SKM-1 (cell line): ENCODE measurements at regions not wholly inside any gene's neighbourhood (a gene's known extent, or its start where the extent isn't known, plus 50 kb on each side); places are given as distances from the start of the nearest gene placed in this dataset.

Experiments
- DNase-seq: peaks from one replicate; lab custom pipeline; 2025; ENCODE audit not compliant: unreplicated experiment; lab: John Stamatoyannopoulos, UW

DNA sequence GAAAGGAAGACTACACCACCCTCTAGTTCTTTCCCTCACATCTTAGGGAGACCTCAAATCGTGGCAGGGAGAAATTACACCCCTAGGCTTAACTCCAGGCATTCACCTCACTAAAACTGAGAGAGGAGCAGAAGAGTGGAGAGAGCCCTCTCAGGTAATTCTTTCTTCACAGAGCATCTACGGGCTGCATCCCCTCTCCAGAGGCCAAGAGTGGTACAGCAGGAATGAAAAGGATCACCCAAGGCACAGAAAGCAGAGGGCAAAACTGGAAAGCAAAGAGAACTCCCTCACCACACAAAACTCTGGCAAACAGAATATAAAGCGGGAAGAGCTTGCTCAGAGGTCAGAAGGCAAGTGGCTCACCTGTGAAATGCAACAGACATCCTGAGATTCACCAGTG is 661.2 kb downstream of the TBC1D4 start:
- no peak for DNase-seq

DNA sequence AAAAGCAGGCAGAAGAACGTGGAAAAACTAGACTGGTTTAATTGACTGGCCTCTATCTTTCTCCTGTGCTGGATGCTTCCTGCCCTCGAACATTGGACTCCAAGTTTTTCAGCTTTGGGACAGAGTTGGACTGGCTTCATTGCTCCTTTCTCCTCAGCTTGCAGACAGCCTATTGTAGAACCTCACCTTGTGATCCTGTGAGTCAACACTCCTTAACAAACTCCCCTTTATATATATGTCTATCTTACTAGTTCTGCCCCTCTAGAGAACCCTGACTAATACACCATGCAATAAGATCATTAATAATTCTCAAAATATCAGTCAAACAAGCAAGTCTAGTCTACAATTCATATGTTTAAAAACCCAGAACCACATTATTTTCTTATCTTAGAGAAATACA is 662.4 kb downstream of the TBC1D4 start:
- DNase-seq: no peak

DNA sequence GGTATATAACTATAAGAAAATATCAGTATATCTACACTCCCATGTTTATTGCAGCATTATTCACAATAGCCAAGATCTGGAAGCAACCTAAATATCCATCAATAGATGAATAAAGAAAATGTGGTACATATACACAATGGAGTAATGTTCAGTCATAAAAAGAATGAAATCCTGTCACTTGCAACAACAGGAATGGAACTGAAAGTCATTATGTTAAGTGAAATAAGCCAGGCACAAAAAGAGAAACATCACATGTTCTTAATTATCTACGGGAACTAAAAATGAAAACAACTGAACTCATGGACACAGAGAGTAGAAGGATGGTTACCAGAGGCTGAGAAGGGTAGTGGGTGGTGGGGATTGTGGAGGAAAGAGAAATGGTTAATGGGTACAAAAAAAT is 665.2 kb downstream of the TBC1D4 start:
- DNase-seq: no peak

DNA sequence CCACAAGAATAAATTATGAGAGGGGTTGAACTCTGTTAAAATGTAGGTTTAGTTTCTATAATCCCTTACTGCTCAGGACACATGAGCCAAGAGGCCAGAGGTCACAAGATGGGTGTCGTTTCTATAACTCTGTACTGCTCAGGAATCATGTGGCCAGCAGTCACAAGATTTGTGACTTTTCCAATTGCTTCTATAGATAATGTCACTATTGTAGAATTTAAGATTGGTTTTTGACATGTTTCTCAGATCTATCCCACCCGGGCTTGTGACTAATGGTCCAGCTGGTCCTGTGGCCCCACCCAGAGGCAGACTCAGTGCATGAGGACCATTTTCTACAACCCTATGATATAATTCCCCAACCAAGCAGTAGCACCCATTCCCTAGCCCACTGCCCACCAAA is 662.0 kb upstream of the KLF12 start:
- no peak for DNase-seq

DNA sequence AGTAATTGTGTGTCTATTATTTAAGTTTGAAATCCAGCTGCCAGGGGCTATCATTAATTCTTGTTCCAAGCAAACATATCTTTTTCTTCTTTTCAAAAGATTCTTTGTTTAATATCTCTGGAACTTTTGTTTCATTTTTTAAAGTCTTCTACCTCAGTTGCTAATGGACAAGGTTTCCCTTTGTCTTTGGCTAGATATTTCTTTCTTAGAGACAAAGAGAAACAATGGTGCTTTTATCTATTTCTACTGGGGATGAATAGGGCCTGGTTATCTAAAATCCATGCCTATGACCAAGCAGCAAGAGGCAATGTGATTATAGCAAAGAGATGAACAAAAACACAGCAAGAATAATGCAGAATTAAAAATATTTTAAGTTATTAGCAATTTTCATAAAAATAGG is 661.3 kb upstream of the KLF12 start:
- DNase-seq: no peak

DNA sequence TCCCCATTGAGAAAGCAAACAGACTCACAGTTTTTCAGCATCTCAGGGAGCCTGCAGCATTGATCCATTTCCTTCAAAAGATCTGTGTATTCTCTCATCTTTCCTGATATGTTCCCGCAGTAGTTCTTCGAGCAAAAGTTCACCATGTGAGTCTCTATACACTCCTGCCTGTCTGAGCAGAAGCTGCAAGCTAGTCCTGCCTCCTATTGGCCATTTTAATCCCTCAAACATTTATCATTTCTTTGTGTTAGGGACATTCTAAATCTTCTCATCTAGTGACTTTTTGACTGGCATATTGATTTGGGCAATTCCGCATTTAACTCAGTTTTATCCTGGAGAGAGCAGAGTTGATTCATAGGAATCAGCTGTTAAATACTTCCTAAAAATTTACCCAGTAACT is 660.4 kb upstream of the KLF12 start:
- no peak for DNase-seq

DNA sequence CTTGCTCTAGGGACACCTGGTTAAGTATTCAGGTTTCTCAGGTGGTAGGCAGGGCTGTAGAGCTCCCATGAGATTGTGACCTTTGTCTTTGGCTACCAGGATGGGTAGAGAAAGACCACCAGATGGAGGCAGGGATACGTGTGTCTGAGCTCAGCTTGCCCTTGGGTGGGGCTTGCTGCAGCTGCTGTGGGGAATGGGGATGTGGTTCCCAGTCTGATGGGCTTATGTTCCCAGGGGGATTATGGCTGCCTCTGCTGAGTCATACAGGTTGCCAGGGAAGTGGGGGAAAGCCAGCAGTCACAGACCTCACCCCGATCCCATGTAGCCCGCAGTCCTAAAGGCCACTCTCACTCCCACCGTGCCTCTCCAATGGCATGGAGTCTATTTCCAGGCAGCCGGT is 659.9 kb upstream of the KLF12 start:
- no peak for DNase-seq

DNA sequence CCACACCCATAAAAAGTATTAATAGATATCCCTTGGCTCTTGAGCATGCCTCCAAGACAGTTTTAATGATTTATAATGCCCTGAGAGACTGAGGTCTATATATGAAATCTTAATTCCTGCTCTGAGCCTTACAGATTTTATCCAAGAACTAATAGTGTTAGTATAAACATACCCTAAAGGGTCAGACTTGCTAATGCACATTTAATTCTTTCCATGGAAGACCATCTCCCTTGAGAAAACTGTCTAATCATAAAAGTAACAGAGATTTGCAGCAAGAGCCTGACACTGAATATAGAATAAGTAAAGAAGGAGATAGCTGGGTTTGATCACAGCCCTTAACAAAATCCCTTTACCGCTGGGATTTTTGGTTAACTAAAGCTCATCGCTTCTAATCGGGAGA is 650.8 kb upstream of the KLF12 start:
- no peak for DNase-seq

DNA sequence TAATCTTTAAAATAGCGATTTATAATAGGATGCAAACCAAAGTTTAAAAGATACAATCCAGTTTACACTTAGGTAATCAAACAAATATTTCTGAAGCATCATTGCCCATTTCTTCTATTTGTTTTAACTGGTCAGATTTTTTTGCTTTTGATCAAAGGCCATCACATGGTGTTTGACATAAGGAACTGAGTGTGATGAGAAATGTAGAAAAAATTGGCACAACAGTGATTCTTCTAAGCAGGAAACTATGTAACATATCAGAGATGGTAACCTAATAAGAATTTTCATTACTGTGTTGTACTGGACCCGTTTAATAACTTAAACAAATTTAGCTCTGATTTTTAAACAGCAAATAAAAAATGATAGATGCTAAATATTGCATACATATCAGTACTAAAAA is 644.7 kb upstream of the KLF12 start:
- no peak for DNase-seq

DNA sequence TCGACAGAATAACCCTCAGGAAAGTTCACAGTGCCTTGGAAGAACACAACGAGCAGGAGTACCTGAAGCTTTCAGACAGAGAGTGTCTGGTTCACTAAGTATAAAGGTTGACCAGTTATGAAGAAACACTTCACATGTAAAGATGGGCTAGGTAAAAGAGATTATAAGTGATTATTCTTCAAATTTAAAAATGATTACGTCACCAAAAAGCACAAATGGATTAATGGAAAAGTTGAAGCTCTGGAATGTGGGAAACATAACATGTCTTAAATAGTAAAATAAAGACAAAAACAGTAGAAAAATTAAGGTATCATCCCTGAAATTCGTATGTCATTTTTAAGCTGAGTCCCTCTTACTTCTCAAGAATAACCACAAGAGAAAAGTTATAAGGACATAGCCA is 643.9 kb upstream of the KLF12 start:
- DNase-seq: no peak

DNA sequence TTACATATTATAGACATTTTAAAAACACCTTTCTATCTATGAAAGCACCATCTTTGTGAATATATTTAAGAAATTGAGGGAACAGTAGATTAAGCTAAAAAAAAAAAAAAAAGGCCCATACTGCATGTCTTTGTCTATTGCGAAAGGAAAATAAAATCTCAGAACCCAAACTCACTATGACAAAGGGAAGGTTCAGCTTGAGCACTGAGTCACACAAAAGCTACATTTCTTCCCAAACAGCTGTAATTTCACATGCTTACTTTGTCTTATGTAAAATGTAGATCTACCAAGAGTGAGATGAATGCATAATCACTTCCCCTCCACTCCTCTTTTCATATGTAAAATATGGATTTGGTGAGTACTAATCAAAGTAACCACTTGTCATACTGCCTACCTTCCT is 640.1 kb upstream of the KLF12 start:
- no peak for DNase-seq

DNA sequence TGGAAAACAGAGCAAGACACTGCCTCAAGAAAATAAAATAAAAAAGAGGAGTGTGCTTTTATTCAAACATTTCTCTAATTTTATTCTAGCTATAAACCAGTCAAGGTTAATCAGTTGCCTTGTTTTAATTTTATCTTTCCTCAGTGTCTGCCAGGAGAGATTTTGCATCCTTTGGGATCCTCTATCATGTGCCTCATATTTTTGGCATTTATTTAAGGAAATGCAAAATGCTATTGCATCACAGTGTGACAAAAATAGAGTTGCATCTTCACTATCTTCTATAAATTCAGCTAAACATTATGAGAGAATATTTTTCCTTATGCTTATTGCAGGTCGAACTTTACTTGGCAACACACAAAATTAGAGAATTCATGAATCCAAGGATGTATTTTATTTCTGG is 639.0 kb upstream of the KLF12 start:
- DNase-seq: no peak

DNA sequence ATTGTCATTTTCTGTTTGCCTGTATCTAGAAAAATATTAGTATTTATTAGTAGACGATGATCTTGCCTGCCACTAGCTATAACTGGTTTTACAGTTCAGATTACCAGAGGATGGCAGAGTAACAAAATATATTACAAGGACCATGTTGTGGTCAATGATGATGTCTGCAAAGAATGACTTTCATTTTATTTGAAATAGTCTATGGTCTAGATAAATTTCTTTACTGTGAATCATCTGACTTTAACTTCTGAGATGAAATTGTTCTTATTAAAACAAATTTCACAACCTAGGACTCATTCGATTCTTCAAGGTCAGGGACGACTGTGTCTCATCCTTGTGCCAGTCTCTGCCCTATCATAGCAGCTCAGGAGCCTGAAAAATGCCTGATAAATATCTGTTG is 637.8 kb upstream of the KLF12 start:
- DNase-seq: no peak

DNA sequence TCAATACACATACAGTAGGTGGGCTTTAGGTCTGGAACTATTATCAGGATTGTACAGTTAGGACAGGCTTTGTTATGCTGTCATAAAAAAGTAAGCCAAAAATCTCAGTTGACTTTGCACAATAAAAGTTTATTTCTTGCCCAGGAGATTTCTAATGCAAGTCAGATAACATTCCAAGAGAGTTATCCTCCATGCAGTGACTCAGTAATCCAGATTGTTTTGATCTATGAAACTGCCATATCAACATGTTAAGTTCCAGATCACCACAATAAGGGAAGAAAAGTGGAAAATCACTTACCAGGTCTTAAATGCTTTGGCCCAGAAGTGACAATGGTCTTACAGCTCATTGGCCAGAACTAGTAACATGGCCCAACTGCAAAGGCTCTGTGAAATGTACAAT is 636.2 kb upstream of the KLF12 start:
- no peak for DNase-seq

DNA sequence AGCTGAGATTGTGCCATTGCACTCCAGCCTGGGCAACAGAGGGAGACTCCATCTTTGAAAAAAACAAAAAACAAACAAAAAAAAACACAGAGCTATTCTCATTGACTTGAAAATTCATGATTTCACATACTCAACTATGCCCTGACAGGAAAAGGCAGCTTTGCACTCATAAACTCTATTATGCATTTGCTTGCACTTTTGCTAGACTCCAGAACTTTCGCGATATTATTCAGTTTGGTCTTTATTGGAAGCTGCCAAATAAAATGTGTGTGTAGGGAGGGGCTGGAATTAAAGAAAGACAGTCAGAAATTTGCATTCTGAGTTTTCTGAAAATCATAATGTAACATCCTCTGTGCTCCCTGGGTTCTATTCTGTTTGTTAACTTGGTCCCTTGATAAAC is 635.1 kb upstream of the KLF12 start:
- no peak for DNase-seq

DNA sequence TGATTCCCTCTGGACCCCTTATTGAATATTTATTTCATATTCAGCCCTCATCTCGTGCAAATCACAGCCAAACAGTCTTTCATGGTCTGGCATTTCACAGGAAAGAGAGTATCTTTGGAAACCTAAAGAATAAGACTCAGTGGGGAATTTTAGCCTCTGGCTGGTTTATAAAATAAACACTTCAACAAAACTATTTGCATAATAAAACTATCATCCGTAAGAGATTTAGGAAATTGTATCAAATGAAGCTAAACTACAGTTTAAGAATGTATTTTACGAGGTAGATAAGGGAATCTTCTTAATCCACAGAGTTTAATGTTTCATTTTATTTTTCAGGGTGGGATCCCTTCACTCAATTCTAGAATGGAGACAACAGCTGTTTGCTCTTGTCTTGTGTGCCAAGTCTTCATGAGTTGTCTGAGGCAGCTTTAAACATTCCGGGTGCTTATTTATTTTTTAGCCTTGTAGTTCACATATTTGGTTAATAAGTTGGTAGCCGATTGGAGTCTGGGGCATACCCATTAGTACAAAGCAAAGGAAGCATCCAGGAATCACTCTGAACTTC is 634.4 kb upstream of the KLF12 start:
- no peak for DNase-seq

DNA sequence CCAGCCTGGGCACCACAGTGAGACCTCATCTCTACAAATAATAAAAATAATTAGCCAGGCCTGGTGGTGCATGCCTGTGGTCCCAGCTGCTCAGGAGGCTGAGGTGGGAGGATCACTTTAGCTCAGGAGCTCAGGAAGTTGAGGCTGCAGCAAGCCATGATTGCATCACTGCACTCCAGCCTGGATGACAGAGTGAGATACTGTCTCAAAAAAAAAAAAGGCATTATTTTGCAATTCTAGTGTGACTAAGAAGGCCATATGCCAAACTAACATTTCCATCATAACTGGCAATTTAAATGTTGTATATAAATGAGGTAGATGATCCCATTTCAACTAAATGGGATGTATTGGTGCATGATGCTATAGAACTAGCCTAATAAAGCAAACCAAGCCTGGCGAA is 632.8 kb upstream of the KLF12 start:
- DNase-seq: no peak

DNA sequence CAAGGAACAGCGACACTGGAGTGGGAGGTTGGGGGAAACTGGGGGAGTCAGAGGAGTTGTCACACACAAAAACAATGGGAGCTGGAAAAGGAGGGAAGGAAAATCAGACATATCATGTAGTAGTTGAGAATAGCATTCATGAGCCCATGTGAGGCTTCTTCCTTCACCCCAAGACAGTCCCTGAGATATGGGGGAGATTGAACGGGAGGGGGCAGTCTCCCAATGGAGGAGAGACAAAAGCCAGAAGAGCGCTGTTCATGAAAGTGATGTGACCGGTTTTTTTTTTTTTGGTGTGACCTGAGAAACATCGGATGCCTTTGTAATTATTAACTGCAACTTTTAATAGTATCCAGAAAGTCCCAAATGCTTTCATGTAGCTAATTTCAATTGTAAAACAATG is 631.8 kb upstream of the KLF12 start:
- no peak for DNase-seq

DNA sequence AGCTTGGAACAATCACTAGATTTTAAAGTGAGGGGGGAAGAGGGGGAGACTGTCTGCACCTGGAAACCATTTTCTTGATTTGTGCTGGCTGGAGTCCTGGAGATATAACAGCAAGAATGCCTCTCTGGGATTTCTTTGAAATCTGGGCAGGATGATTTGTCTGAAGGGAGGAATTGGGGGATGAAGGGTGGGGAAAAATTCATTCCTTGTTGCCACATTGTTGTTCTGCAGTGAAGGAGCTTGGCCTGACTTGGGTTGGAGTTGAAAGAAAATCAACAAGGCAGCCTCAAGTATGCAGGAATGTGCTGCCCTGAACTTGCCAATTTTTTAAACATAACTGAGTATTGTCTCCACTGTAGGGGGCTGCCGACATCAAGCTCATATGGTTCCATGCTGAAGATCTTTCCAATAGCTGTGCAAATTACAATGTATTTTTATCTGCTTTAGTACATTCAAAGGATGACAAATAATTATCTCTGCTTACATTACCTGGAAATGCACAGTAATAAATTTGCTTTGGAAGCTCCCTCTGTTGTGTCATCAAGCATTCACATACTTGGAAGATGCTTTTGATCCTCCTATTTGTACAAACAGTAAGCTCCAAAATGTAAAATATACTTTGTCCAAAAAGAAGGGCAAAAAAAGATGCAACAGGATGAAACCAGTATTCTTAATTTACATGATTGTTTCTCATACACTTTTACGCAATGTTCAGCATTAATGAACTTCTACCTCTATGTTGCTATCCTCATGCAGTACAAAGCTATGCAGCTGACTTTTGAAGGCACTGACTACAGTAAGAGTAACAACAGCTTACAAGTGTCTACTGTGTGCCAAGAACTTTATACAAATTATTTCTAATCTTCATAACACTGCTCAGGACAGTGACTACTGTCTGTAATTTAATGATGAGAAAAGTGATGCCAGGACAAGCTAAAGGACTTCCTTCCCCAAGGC is 627.9 kb upstream of the KLF12 start:
- no peak for DNase-seq

DNA sequence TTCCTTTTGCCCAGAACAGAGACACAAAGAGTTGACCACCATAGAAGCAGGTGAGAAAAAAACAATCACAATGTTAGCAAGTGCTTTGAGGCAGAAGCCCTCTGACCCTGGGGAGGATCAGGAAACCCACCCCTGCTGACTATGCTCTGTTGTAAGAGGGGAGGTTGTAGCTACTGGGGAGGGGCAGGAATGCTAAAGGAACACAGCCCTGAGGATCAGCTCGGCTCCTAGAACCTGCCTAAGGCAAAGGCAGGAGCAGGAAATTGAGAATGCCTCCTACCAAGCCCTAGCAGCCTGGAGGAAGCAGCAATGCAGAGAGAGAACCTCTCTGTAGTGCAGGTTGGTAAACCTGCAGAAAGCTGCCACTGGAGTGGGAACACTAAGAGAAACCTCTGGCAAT is 624.0 kb upstream of the KLF12 start:
- no peak for DNase-seq

DNA sequence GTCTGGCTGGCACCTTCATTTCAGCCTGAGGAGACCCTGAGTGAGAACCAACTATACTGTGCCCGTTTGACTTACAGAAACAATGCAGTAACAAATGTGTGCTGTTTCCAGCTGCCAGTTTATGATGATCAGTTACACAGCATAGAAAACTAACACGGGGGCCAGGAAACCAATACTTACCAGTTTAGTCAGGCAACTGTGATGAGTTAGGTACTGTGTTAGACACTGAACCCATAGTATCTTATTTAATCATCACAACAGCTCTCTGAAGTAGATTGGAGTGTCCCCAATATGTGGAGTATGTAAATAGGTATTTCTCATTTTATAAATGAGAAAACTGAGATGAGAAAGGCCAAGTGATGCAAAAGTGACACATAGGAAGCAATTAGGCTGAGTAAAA is 620.9 kb upstream of the KLF12 start:
- DNase-seq: no peak

DNA sequence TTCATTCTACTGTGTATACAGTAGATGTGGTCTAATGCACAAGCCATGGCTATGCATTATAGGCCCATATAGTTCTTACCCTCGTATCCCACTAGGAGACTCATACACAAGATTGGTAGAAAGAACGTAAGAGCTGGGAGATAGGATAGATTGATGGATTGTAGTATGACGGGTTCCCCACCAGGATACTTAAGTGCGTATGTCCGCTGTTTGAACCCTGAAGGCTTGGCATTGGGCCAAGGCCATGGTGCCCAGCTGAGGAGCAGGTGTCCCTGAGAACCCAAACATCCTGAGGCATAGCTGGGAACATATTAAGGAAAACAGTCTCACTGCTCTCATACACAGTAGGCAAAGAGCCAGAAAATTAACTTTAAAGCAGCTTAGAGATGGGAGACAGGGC is 617.5 kb upstream of the KLF12 start:
- no peak for DNase-seq
